DOHH2 (cell line): ENCODE measurements at regions not wholly inside any gene's neighbourhood (a gene's known extent, or its start where the extent isn't known, plus 50 kb on each side); places are given as distances from the start of the nearest gene placed in this dataset.

ENCODE experiments used
- CTCF ChIP-seq: fragments of 200-600 bp; sonication (generic); IDR thresholded peaks from one replicate; pipeline ENCODE4 v1.5.1; 2014; ENCODE audit warnings: antibody characterized with exemption, mild to moderate bottlenecking, low read depth, low read length; ENCODE audit not compliant: poor library complexity, severe bottlenecking
- EZH2phosphoT487 ChIP-seq: fragments of 200-600 bp; sonication (generic); IDR thresholded peaks from 2 replicates; pipeline ENCODE4 v1.6.1; 2017; ENCODE audit warnings: borderline replicate concordance, mild to moderate bottlenecking, antibody characterized with exemption, low read length, moderate library complexity, mixed read lengths

- TF ChIP-seq CTCF (no peak), EZH2phosphoT487 (no peak)
Measured at GRCh38 chr2:223526106-223526505, 76.1 kb downstream of the SCG2 start.
